ENCODE measurements at regions not wholly inside any gene's neighbourhood (a gene's known extent, or its start where the extent isn't known, plus 50 kb on each side); places are given as distances from the start of the nearest gene placed in this dataset.

DNA sequence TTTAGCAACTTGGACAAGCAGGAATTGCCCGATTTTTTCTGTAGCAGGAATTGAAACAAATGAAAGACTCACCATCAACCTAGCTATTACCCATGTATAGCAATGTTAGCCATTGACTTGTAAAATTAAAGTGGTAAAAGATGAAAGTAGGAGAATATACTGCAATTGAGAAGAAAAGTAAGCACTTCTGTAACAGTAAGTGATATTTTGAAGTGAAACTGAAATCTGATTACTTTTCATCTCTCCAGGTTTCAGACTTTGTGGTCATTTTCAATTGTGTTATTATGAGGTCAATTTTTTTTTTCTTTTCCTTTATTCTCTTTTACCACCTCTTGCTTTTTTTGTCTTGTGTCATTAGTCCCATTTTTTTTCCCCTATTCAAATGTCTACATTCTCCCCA is 1078.2 kb downstream of the ZPLD1 start:
- no peak for FAIRE-seq

GRCh38 chr3:103515116-103515515 is 1080.3 kb downstream of the ZPLD1 start:
- no peak overlapping the region for H2AFZ ChIP-seq (ENCODE audit: control insufficient read depth, low read length)
- FAIRE-seq, result no peak
- no peaks in the 10 kb centered on the region for H4K20me1 ChIP-seq (ENCODE audit: control insufficient read depth, extremely low read depth, insufficient read depth, low read length)
- no peak overlapping the region for H3K4me3 ChIP-seq (ENCODE audit: control insufficient read depth in 2 of 3, extremely low read depth in 1 of 3, insufficient read depth in 2 of 3, low read depth in 1 of 3, low read length in 3 of 3)
- H3K36me3 ChIP-seq (ENCODE audit: control insufficient read depth in 2 of 2, extremely low read depth in 1 of 2, insufficient read depth in 2 of 2, low read length in 2 of 2), result no peaks in the 10 kb centered on the region
- DNase-seq (ENCODE audit: low read depth, low spot score), result no peak
- dilution Hi-C loops (cut with MboI; ENCODE audit: extremely low pct_ligation_motif_present, low sequenced_read_pairs), result no loop called here
- no peaks in the 10 kb centered on the region for H3K9me3 ChIP-seq (ENCODE audit: control insufficient read depth, low read depth, low read length)
- no peak for TF ChIP-seq EZH2 (IDR thresholded peaks at IDR 0.05; ENCODE audit: low read length)
- TF ChIP-seq, protein P1, sequence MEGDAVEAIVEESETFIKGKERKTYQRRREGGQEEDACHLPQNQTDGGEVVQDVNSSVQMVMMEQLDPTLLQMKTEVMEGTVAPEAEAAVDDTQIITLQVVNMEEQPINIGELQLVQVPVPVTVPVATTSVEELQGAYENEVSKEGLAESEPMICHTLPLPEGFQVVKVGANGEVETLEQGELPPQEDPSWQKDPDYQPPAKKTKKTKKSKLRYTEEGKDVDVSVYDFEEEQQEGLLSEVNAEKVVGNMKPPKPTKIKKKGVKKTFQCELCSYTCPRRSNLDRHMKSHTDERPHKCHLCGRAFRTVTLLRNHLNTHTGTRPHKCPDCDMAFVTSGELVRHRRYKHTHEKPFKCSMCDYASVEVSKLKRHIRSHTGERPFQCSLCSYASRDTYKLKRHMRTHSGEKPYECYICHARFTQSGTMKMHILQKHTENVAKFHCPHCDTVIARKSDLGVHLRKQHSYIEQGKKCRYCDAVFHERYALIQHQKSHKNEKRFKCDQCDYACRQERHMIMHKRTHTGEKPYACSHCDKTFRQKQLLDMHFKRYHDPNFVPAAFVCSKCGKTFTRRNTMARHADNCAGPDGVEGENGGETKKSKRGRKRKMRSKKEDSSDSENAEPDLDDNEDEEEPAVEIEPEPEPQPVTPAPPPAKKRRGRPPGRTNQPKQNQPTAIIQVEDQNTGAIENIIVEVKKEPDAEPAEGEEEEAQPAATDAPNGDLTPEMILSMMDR (optimal IDR thresholded peaks at IDR 0.05 in 1 of 3, IDR thresholded peaks at IDR 0.05 in 1 of 3, conservative IDR thresholded peaks at IDR 0.05 in 1 of 3; ENCODE audit: extremely low read depth in 1 of 3, insufficient read depth in 2 of 3, low read length in 3 of 3), result no peak
- no peak overlapping the region for H3K4me2 ChIP-seq (ENCODE audit: control insufficient read depth, extremely low read depth, insufficient read depth, low read depth, low read length)
- no peaks in the 10 kb centered on the region for H3K4me1 ChIP-seq (ENCODE audit: control insufficient read depth, extremely low read depth, insufficient read depth, low read length)
- H3K79me2 ChIP-seq (ENCODE audit: control insufficient read depth, insufficient read depth, low read length), result no peaks in the 10 kb centered on the region
- H3K27me3 ChIP-seq (ENCODE audit: control insufficient read depth, extremely low read depth, insufficient read depth, low read length), result no peaks in the 10 kb centered on the region
- no peaks in the 10 kb centered on the region for H3K9me1 ChIP-seq (ENCODE audit: control insufficient read depth, extremely low read depth, insufficient read depth, low read length)
- no peak overlapping the region for H3K27ac ChIP-seq (ENCODE audit: control insufficient read depth, insufficient read depth, low read length)
- H3K9ac ChIP-seq (ENCODE audit: control insufficient read depth, extremely low read depth, insufficient read depth, low read length), result no peak overlapping the region

More for the DNA sequence above, 1078.2 kb downstream of the ZPLD1 start:
- Histone ChIP-seq H3K79me2 (ENCODE audit: control insufficient read depth, insufficient read depth, low read length) (no peaks in the 10 kb centered on the region), H2AFZ (ENCODE audit: control insufficient read depth, low read length) (no peak overlapping the region), H3K9ac (ENCODE audit: control insufficient read depth, extremely low read depth, insufficient read depth, low read length) (no peak overlapping the region), H3K4me2 (ENCODE audit: control insufficient read depth, extremely low read depth, insufficient read depth, low read depth, low read length) (no peak overlapping the region), H3K27ac (ENCODE audit: control insufficient read depth, insufficient read depth, low read length) (no peak overlapping the region), H3K36me3 (ENCODE audit: control insufficient read depth in 2 of 2, extremely low read depth in 1 of 2, insufficient read depth in 2 of 2, low read length in 2 of 2) (no peaks in the 10 kb centered on the region), H3K4me1 (ENCODE audit: control insufficient read depth, extremely low read depth, insufficient read depth, low read length) (no peaks in the 10 kb centered on the region), H4K20me1 (ENCODE audit: control insufficient read depth, extremely low read depth, insufficient read depth, low read length) (no peaks in the 10 kb centered on the region), H3K9me3 (ENCODE audit: control insufficient read depth, low read depth, low read length) (no peaks in the 10 kb centered on the region), H3K9me1 (ENCODE audit: control insufficient read depth, extremely low read depth, insufficient read depth, low read length) (no peaks in the 10 kb centered on the region), H3K4me3 (ENCODE audit: control insufficient read depth in 2 of 3, extremely low read depth in 1 of 3, insufficient read depth in 2 of 3, low read depth in 1 of 3, low read length in 3 of 3) (no peak overlapping the region), H3K27me3 (ENCODE audit: control insufficient read depth, extremely low read depth, insufficient read depth, low read length) (no peaks in the 10 kb centered on the region)
- dilution Hi-C loops (cut with MboI; ENCODE audit: extremely low pct_ligation_motif_present, low sequenced_read_pairs), result no loop called here
- DNase-seq (ENCODE audit: low read depth, low spot score), result no peak
- TF ChIP-seq, protein P1 (optimal IDR thresholded peaks at IDR 0.05 in 1 of 3, IDR thresholded peaks at IDR 0.05 in 1 of 3, conservative IDR thresholded peaks at IDR 0.05 in 1 of 3; ENCODE audit: extremely low read depth in 1 of 3, insufficient read depth in 2 of 3, low read length in 3 of 3), result no peak
- no peak for TF ChIP-seq EZH2 (IDR thresholded peaks at IDR 0.05; ENCODE audit: low read length)
